Sigmoid colon (tissue), 6 donors: ENCODE measurements at regions not wholly inside any gene's neighbourhood (a gene's known extent, or its start where the extent isn't known, plus 50 kb on each side); places are given as distances from the start of the nearest gene placed in this dataset.

Source experiments
- DNase-seq: peaks from one replicate; pipeline ENCODE4 v3.0.0-alpha.2; 2019
- H3K27ac ChIP-seq, 4 donors: fragments of 200-600 bp; sonication (generic); one replicate each; pipeline ENCODE4 v1.5.1; 2016 to 2019; ENCODE audit warnings: mild to moderate bottlenecking in 1 of 4
- H3K27me3 ChIP-seq, 3 donors: fragments of 200-600 bp; sonication (generic); one replicate each; pipeline ENCODE4 v1.5.1; 2019; ENCODE audit warnings: mild to moderate bottlenecking in 1 of 3
- H3K36me3 ChIP-seq, 4 donors: fragments of 200-600 bp; sonication (generic); one replicate each; pipeline ENCODE4 v1.5.1; 2016 to 2019
- H3K4me1 ChIP-seq, 4 donors: fragments of 200-600 bp; sonication (generic); one replicate each; pipeline ENCODE4 v1.5.1; 2017 to 2019
- H3K4me3 ChIP-seq, 4 donors: fragments of 200-600 bp; sonication (generic); one replicate each; pipeline ENCODE4 v1.5.1; 2017 to 2019; ENCODE audit warnings: mild to moderate bottlenecking in 2 of 4, moderate library complexity in 1 of 4
- H3K9me3 ChIP-seq, 4 donors: fragments of 200-600 bp in 3 of 4; sonication (generic) in 3 of 4; one replicate each; pipeline versions ENCODE4 v1.5.1 to v1.6.1; 2013 to 2019
- EP300 ChIP-seq, 4 donors: sonication (generic); formaldehyde crosslinking; IDR thresholded peaks; one replicate each; pipeline ENCODE4 v1.6.1; 2017; ENCODE audit warnings: antibody characterized with exemption in 4 of 4
- POLR2A ChIP-seq, 2 donors: fragments of 450-650 bp; IDR thresholded peaks; one replicate each; pipeline ENCODE4 v1.6.1; 2016; ENCODE audit warnings: antibody characterized with exemption in 2 of 2, mild to moderate bottlenecking in 2 of 2, moderate library complexity in 2 of 2
- POLR2AphosphoS5 ChIP-seq, 4 donors: sonication (generic); formaldehyde crosslinking; IDR thresholded peaks; one replicate each; pipeline ENCODE4 v1.6.1; 2017; ENCODE audit warnings: antibody characterized with exemption in 4 of 4
- WGBS, 2 donors: extraction: QIAGEN DNeasy Blood & Tissue Kit; methylation state at CpG; one replicate each; pipeline ENCODE4 v1.1.7; 2013; 5-methylcytosine and 5-hydroxymethylcytosine counted together
- intact Hi-C: fragments of 100-400 bp; cut with DNase I; formaldehyde crosslinking; loops from one replicate; pipeline ENCODE4 v1.15.1; 2023
- TF ChIP-seq, protein P1 (sequence below), 4 experiments: fragments of 450-650 bp in 3 of 4; fragments of 200-600 bp in 1 of 4; IDR thresholded peaks; one replicate each; pipeline ENCODE4 v1.5.1; 2016 to 2019; ENCODE audit warnings: antibody characterized with exemption in 4 of 4, mild to moderate bottlenecking in 3 of 4, moderate library complexity in 2 of 4
- donor health status: healthy with polysubstance abuse.
- donor health status: healthy.

DNA sequence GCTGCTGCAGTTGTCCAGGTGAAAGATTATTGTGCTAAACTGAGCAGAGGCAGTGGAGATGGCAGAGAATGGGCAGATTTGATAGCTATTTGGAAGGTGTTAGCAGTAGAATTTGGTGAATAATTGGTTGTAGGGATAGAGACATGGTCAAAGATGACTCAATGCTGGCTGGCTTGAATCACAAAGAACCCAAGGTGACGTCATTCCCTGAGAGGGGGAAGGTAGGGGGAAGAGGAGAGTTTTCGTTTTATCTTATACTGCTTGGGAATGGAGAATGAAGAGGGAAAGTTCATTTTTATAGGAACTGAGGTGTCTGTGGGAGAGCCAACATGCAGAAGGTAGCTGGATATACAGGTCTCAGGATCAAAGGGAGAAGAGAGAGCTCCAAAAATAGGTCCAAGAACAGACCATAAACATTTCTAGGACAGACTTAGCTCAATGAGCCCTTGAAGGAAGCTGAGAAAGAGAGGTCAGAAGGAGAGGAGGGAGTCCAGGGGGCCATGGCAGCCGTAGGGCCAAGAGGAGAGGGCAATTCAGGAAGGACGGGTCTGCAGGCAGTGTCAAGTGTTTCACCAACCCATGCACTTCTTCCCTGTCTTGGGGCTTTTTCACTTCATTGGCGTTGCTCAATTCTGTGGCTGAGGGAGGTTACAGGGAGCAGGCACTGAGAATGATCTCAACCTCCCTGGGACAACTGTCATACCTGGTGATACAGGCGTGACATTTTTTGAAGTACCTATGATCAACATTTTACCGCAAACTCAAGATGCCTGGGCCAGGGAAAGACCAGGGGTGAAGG lies 281.3 kb downstream of the TDRD15 start:
- no peak for TF ChIP-seq POLR2A (IDR thresholded peaks at IDR 0.05)

DNA sequence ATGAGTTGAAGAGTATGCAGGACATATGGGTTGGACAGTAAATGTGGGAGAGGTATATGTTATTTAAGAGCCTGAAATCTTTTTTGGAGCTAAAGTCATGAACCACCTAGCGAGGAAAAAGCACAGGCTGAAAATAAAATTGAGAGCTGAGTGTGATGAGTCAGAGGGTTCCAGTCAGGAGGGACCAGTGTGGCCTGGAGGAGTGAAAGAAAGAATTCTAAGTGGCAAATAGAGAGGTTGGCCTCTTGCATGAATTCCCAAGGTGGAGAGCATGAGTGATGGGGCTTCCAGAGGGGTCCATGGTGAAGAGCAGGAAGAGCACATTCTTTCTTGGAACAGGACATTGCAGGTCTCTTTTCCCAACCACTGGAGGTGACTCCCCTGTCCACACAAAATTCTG lies 282.6 kb downstream of the TDRD15 start:
- WGBS, 2 donors: 88 to 89% methylated on average over 1 of the region's 1 CpG
- TF ChIP-seq POLR2A (IDR thresholded peaks at IDR 0.05) (no peak), EP300 (IDR thresholded peaks at IDR 0.05) (no peak), POLR2AphosphoS5 (IDR thresholded peaks at IDR 0.05) (no peak)
- TF ChIP-seq, protein P1, sequence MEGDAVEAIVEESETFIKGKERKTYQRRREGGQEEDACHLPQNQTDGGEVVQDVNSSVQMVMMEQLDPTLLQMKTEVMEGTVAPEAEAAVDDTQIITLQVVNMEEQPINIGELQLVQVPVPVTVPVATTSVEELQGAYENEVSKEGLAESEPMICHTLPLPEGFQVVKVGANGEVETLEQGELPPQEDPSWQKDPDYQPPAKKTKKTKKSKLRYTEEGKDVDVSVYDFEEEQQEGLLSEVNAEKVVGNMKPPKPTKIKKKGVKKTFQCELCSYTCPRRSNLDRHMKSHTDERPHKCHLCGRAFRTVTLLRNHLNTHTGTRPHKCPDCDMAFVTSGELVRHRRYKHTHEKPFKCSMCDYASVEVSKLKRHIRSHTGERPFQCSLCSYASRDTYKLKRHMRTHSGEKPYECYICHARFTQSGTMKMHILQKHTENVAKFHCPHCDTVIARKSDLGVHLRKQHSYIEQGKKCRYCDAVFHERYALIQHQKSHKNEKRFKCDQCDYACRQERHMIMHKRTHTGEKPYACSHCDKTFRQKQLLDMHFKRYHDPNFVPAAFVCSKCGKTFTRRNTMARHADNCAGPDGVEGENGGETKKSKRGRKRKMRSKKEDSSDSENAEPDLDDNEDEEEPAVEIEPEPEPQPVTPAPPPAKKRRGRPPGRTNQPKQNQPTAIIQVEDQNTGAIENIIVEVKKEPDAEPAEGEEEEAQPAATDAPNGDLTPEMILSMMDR (IDR thresholded peaks at IDR 0.05): no peak
- Histone ChIP-seq H3K4me1 (no peaks in the 10 kb centered on the region), H3K9me3 (peaks cover 0 to 4% (median 0%) of the 10 kb centered on the region in 4 donors), H3K36me3 (no peaks in the 10 kb centered on the region), H3K27ac (no peak overlapping the region), H3K27me3 (no peaks in the 10 kb centered on the region), H3K4me3 (no peak overlapping the region)
- intact Hi-C loops: no loop called here
- no peak for DNase-seq

More for the DNA sequence above, 281.3 kb downstream of the TDRD15 start:
- Histone ChIP-seq H3K27ac (no peak overlapping the region), H3K9me3 (peaks cover 0 to 4% (median 0%) of the 10 kb centered on the region in 4 donors), H3K4me1 (no peaks in the 10 kb centered on the region), H3K36me3 (no peaks in the 10 kb centered on the region), H3K4me3 (no peak overlapping the region), H3K27me3 (no peaks in the 10 kb centered on the region)
- no peak for DNase-seq
- WGBS, 2 donors: 85 to 89% methylated on average over 7 of the region's 7 CpGs
- intact Hi-C loops: no loop called here

DNA sequence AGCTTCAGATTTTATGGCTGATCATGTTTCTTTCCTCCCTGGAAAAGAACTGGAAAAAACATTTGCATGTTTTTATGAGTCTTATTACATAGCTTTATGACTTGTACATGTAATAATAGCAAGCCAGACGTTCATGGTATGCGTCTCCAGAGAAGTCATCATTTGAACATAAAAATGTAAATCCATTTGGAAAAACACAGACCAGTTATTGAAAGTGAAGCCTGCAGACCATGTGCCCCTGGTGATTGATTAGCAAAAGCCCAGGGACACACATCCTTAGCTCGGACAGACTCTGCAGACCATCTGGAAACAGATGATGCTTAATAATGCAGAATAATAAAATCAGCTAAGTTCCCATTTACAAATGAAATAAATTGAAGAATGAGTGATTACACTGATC lies 283.1 kb downstream of the TDRD15 start:
- Histone ChIP-seq H3K27ac (no peak overlapping the region), H3K36me3 (no peaks in the 10 kb centered on the region), H3K4me3 (no peak overlapping the region), H3K4me1 (no peaks in the 10 kb centered on the region), H3K9me3 (peaks cover 0 to 4% (median 0%) of the 10 kb centered on the region in 4 donors), H3K27me3 (no peaks in the 10 kb centered on the region)
- intact Hi-C loops: no loop called here
- DNase-seq: no peak
- TF ChIP-seq EP300 (IDR thresholded peaks at IDR 0.05): no peak
- TF ChIP-seq, protein P1 (IDR thresholded peaks at IDR 0.05): no peak
- TF ChIP-seq POLR2A (IDR thresholded peaks at IDR 0.05): no peak
- TF ChIP-seq POLR2AphosphoS5 (IDR thresholded peaks at IDR 0.05): no peak
- WGBS, 2 donors: 22 to 55% methylated on average over 3 of the region's 3 CpGs

DNA sequence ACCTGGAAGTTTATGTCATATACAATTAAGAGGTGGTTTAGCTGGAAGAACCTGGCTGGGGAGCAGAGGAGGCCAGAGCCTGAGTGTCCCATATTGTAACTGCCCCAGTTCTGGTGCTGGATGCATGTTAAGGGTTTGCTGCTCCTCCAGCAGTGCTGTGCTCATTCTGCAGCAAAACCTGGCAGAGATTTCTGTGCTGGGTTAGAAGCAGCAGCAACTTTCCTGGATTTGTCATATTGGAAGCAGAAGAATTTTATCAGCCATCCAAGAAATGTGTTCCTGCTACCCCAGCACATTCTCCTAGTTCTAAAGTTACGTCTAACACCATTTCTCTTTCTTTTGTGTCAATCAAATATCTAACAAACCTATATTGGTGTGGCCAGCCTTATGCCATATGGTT lies 284.1 kb downstream of the TDRD15 start:
- no peak overlapping the region for H3K27ac ChIP-seq
- intact Hi-C loops: no loop called here

DNA sequence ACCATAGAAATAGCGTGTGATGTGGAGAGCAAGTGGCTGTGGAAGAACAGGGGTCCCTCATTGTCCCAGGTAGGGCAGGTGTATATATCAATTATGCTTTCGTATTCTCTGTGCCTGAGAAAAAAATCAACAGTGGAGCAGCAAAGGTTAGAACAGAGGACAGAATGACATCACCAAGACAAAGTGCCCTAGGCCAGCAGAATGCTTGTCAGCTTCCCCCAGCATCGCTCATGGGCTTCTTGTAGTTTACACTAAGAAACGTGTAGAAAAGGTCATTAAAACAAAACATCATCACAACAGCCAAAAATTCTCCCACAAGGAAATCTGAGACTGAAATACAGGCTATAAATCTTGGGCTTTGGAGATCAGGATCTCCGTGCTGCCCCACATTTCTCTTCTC lies 288.0 kb downstream of the TDRD15 start:
- Histone ChIP-seq H3K36me3 (no peaks in the 10 kb centered on the region), H3K9me3 (no peaks in the 10 kb centered on the region), H3K4me3 (no peak overlapping the region), H3K27me3 (no peaks in the 10 kb centered on the region), H3K27ac (no peak overlapping the region), H3K4me1 (no peaks in the 10 kb centered on the region)
- no peak for DNase-seq
- 67 to 70% methylated on average over 5 of the region's 5 CpGs for WGBS, 2 donors
- intact Hi-C loops: no loop called here
- TF ChIP-seq POLR2AphosphoS5 (IDR thresholded peaks at IDR 0.05) (no peak), EP300 (IDR thresholded peaks at IDR 0.05) (no peak), POLR2A (IDR thresholded peaks at IDR 0.05) (no peak)
- TF ChIP-seq, protein P1 (IDR thresholded peaks at IDR 0.05): no peak

More for the DNA sequence above, 284.1 kb downstream of the TDRD15 start:
- DNase-seq: no peak
- peaks cover 0 to 2% (median 0%) of the 10 kb centered on the region in 4 donors for H3K9me3 ChIP-seq
- H3K4me3 ChIP-seq: no peak overlapping the region
- H3K27me3 ChIP-seq: no peaks in the 10 kb centered on the region
- no peaks in the 10 kb centered on the region for H3K4me1 ChIP-seq
- WGBS, 2 donors: 90 to 97% methylated on average over 1 of the region's 1 CpG
- TF ChIP-seq POLR2AphosphoS5 (IDR thresholded peaks at IDR 0.05) (no peak), EP300 (IDR thresholded peaks at IDR 0.05) (no peak), POLR2A (IDR thresholded peaks at IDR 0.05) (no peak)
- TF ChIP-seq, protein P1 (IDR thresholded peaks at IDR 0.05): no peak
- no peaks in the 10 kb centered on the region for H3K36me3 ChIP-seq
